ENCODE measurements at regions not wholly inside any gene's neighbourhood (a gene's known extent, or its start where the extent isn't known, plus 50 kb on each side); places are given as distances from the start of the nearest gene placed in this dataset.

DNA sequence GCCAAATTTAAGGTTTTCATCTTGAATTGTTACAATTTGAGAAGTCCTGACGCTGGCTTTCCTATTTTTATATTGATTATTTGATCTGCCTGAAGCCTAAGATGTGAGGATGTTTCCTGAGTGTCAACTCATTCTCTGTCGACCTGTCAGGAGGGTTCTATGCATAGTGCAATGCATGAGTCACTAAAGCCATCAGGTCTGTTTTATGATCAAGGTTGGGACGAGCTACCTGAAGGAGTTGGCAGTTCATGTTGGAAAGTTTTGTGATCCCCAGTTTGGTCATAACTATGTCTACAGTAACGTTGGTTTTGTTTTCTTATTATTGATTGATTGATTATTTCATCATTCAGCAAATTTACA is 71.2 kb downstream of the NABP1 start:
- TF ChIP-seq, protein P1, sequence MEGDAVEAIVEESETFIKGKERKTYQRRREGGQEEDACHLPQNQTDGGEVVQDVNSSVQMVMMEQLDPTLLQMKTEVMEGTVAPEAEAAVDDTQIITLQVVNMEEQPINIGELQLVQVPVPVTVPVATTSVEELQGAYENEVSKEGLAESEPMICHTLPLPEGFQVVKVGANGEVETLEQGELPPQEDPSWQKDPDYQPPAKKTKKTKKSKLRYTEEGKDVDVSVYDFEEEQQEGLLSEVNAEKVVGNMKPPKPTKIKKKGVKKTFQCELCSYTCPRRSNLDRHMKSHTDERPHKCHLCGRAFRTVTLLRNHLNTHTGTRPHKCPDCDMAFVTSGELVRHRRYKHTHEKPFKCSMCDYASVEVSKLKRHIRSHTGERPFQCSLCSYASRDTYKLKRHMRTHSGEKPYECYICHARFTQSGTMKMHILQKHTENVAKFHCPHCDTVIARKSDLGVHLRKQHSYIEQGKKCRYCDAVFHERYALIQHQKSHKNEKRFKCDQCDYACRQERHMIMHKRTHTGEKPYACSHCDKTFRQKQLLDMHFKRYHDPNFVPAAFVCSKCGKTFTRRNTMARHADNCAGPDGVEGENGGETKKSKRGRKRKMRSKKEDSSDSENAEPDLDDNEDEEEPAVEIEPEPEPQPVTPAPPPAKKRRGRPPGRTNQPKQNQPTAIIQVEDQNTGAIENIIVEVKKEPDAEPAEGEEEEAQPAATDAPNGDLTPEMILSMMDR (IDR thresholded peaks at IDR 0.05; ENCODE audit: low read length), result no peak
- no peak for TF ChIP-seq EZH2 (IDR thresholded peaks at IDR 0.05; ENCODE audit: borderline replicate concordance, low read length)
